Keratinocyte (primary cell): ENCODE measurements at regions not wholly inside any gene's neighbourhood (a gene's known extent, or its start where the extent isn't known, plus 50 kb on each side); places are given as distances from the start of the nearest gene placed in this dataset.
"Not testable (repeated sequence)": the region's sequence is repeated elsewhere in the genome, so short reads cannot be mapped to it uniquely, and the experiment has no call there.

Experiments used
- DNase-seq: peaks from one replicate; pipeline ENCODE4 v3.0.0-alpha.2; 2011; ENCODE audit warnings: low read depth, missing footprints, low spot score
- FAIRE-seq: peaks from 2 replicates; lab custom pipeline; 2011; peaks lifted over from hg19 to GRCh38; lab: Jason Lieb, UNC
- H2AFZ ChIP-seq: 2 replicates; pipeline ENCODE4 v1.6.0; 2012; ENCODE audit warnings: low read length, control low read depth, inconsistent platforms; ENCODE audit not compliant: control insufficient read depth
- H3K27ac ChIP-seq: 2 replicates; pipeline ENCODE4 v1.5.1; 2011; ENCODE audit warnings: low read length; ENCODE audit not compliant: control insufficient read depth, insufficient read depth
- H3K27me3 ChIP-seq: 3 replicates; pipeline ENCODE4 v1.6.0; 2011; ENCODE audit warnings: low read length; ENCODE audit not compliant: control insufficient read depth, insufficient read depth; ENCODE audit errors: extremely low read depth
- H3K36me3 ChIP-seq, 2 experiments: 2 replicates in 1 of 2; 3 replicates in 1 of 2; pipeline ENCODE4 v1.5.1; 2011; ENCODE audit warnings: low read length in 2 of 2, mild to moderate bottlenecking in 1 of 2; ENCODE audit not compliant: control insufficient read depth in 2 of 2, insufficient read depth in 2 of 2; ENCODE audit errors: extremely low read depth in 1 of 2
- H3K4me1 ChIP-seq: 3 replicates; pipeline ENCODE4 v1.5.1; 2011; ENCODE audit warnings: low read length; ENCODE audit not compliant: control insufficient read depth, insufficient read depth; ENCODE audit errors: extremely low read depth
- H3K4me2 ChIP-seq: 3 replicates; pipeline ENCODE4 v1.6.0; 2011; ENCODE audit warnings: low read depth, low read length; ENCODE audit not compliant: control insufficient read depth, insufficient read depth; ENCODE audit errors: extremely low read depth
- H3K4me3 ChIP-seq, 3 experiments: fragments of 200-600 bp in 1 of 3; sonication (generic) in 1 of 3; 2 replicates in 2 of 3; 3 replicates in 1 of 3; pipeline ENCODE4 v1.5.1; 2011 to 2016; ENCODE audit warnings: low read length in 3 of 3, mild to moderate bottlenecking in 3 of 3, control low read depth in 2 of 3, inconsistent platforms in 1 of 3, low read depth in 1 of 3, mixed read lengths in 1 of 3, mixed run types in 1 of 3, moderate library complexity in 1 of 3; ENCODE audit not compliant: control insufficient read depth in 2 of 3, insufficient read depth in 2 of 3; ENCODE audit errors: extremely low read depth in 1 of 3
- H3K79me2 ChIP-seq: 2 replicates; pipeline ENCODE4 v1.6.0; 2012; ENCODE audit warnings: low read length; ENCODE audit not compliant: control insufficient read depth, insufficient read depth
- H3K9ac ChIP-seq: 3 replicates; pipeline ENCODE4 v1.6.0; 2011; ENCODE audit warnings: low read length; ENCODE audit not compliant: control insufficient read depth, insufficient read depth; ENCODE audit errors: extremely low read depth
- H3K9me1 ChIP-seq: 3 replicates; pipeline ENCODE4 v1.6.0; 2011; ENCODE audit warnings: low read length; ENCODE audit not compliant: control insufficient read depth, insufficient read depth; ENCODE audit errors: extremely low read depth
- H3K9me3 ChIP-seq: 2 replicates; pipeline ENCODE4 v1.5.1; 2012; ENCODE audit warnings: low read depth, low read length; ENCODE audit not compliant: control insufficient read depth
- H4K20me1 ChIP-seq: 3 replicates; pipeline ENCODE4 v1.6.0; 2011; ENCODE audit warnings: low read length; ENCODE audit not compliant: control insufficient read depth, insufficient read depth; ENCODE audit errors: extremely low read depth
- CTCF ChIP-seq, 3 experiments: IDR thresholded peaks in 1 of 3; conservative IDR thresholded peaks in 1 of 3; optimal IDR thresholded peaks in 1 of 3; 2 replicates in 2 of 3; 3 replicates in 1 of 3; pipeline versions ENCODE3 to v1.5.1; 2011; ENCODE audit warnings: low read length in 3 of 3, mild to moderate bottlenecking in 3 of 3, moderate library complexity in 2 of 3, control low read depth in 1 of 3, inconsistent platforms in 1 of 3; ENCODE audit not compliant: insufficient read depth in 2 of 3; ENCODE audit errors: extremely low read depth in 1 of 3
- EZH2 ChIP-seq: IDR thresholded peaks from one replicate; pipeline ENCODE4 v1.6.1; 2012; ENCODE audit warnings: inconsistent platforms, mild to moderate bottlenecking, low read length, moderate library complexity
- dilution Hi-C: fragments of 300-500 bp; cut with MboI; formaldehyde crosslinking; loops from one replicate; pipeline ENCODE4 v1.7.0; 2020; ENCODE audit warnings: low sequenced_read_pairs; ENCODE audit not compliant: extremely low pct_ligation_motif_present

DNA sequence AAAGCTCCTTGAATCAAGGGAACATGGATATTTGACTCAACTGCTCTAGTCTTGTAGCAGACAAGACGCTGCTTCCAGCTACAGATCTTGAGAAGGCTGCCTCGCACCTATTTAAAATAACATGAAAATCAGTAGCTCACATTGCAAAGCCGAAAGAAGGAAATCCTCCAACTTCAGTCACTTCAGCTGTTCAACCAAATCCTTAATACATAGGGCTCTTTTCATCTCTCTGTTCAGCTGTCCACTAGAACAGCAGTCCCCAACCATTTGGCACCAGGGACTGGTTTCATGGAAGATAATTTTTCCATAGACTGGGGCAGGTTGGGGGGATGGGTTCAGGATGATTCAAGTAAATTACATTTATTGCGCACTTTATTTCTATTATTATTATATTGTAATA is 1116.0 kb upstream of the TMEM132C start:
- FAIRE-seq (no peak), DNase-seq (no peak)
- Histone ChIP-seq H3K4me1 (no peaks in the 10 kb centered on the region), H3K27ac (no peak overlapping the region), H3K4me3 (no peak overlapping the region), H2AFZ (no peak overlapping the region), H3K36me3 (no peaks in the 10 kb centered on the region), H3K9me1 (no peaks in the 10 kb centered on the region), H3K9me3 (no peaks in the 10 kb centered on the region), H4K20me1 (no peaks in the 10 kb centered on the region), H3K27me3 (no peaks in the 10 kb centered on the region), H3K4me2 (no peak overlapping the region), H3K9ac (no peak overlapping the region), H3K79me2 (no peaks in the 10 kb centered on the region)
- dilution Hi-C loops: no loop called here
- TF ChIP-seq CTCF (optimal IDR thresholded peaks at IDR 0.05 in 1 of 3, IDR thresholded peaks at IDR 0.05 in 1 of 3, conservative IDR thresholded peaks at IDR 0.05 in 1 of 3; ENCODE audit: extremely low read depth in 1 of 3, insufficient read depth in 2 of 3, low read length in 3 of 3) (no peak), EZH2 (no peak)

DNA sequence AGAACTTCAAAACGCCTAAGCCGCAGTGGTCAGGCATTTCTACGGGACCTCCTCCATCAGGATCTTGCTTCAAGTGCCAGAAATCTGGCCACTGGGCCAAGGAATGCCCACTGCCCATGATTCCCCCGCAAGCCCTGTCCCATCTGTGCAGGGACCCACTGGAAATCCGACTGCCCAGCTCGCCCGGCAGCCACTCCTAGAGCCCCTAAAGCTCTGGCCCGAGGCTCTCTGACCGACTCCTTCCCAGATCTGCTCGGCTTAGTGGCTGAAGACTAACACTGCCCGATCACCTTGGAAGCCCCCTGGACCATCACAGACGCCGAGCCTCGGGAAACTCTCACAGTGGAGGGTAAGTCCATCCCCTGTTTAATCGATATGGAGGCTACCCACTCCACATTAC is 1113.0 kb upstream of the TMEM132C start:
- Histone ChIP-seq H2AFZ (no peak overlapping the region), H4K20me1 (no peaks in the 10 kb centered on the region), H3K9me3 (no peaks in the 10 kb centered on the region), H3K4me2 (no peak overlapping the region), H3K27ac (no peak overlapping the region), H3K79me2 (no peaks in the 10 kb centered on the region), H3K4me1 (no peaks in the 10 kb centered on the region), H3K36me3 (no peaks in the 10 kb centered on the region), H3K4me3 (no peak overlapping the region), H3K9me1 (no peaks in the 10 kb centered on the region), H3K9ac (no peak overlapping the region), H3K27me3 (no peaks in the 10 kb centered on the region)
- TF ChIP-seq CTCF (optimal IDR thresholded peaks at IDR 0.05 in 1 of 3, IDR thresholded peaks at IDR 0.05 in 1 of 3, conservative IDR thresholded peaks at IDR 0.05 in 1 of 3; ENCODE audit: extremely low read depth in 1 of 3, insufficient read depth in 2 of 3, low read length in 3 of 3) (no peak), EZH2 (no peak)
- no peak for FAIRE-seq
- dilution Hi-C loops: no loop called here
- no peak for DNase-seq

GRCh38 chr12:127154830-127155229 is 1112.1 kb upstream of the TMEM132C start:
- H4K20me1 ChIP-seq, FAIRE-seq, H3K27ac ChIP-seq, H3K27me3 ChIP-seq, H3K36me3 ChIP-seq, H2AFZ ChIP-seq, H3K9ac ChIP-seq, dilution Hi-C loops, H3K9me1 ChIP-seq, H3K4me3 ChIP-seq, H3K79me2 ChIP-seq, H3K4me1 ChIP-seq, H3K9me3 ChIP-seq, H3K4me2 ChIP-seq, DNase-seq: not testable (repeated sequence)

GRCh38 chr12:127155935-127156619 is 1110.9 kb upstream of the TMEM132C start:
- H4K20me1 ChIP-seq, H3K9me1 ChIP-seq, H3K27ac ChIP-seq, H3K4me2 ChIP-seq, H3K4me1 ChIP-seq, DNase-seq, H2AFZ ChIP-seq, H3K4me3 ChIP-seq, FAIRE-seq, H3K9me3 ChIP-seq, dilution Hi-C loops, H3K9ac ChIP-seq, H3K27me3 ChIP-seq, H3K79me2 ChIP-seq, H3K36me3 ChIP-seq: not testable (repeated sequence)
